Body of pancreas (tissue), 4 donors: ENCODE measurements at regions not wholly inside any gene's neighbourhood (a gene's known extent, or its start where the extent isn't known, plus 50 kb on each side); places are given as distances from the start of the nearest gene placed in this dataset.
A peak's percentile ranks its signal among the peaks of the same experiment; 100 is the strongest.
"Not testable (repeated sequence)": the region's sequence is repeated elsewhere in the genome, so short reads cannot be mapped to it uniquely, and the experiment has no call there.

Experiments
- ATAC-seq: fragments of 150-250 bp; one replicate; pipeline ENCODE4 v1.9.1; 2016
- DNase-seq, 4 donors: peaks; one replicate each; pipeline ENCODE4 v3.0.0-alpha.2; 2019
- H3K27ac ChIP-seq, 4 donors: fragments of 200-600 bp; sonication (generic); 1 replicate in 3 of 4; 2 replicates in 1 of 4; pipeline versions ENCODE4 v1.5.1 to v1.6.1; 2016 to 2019; ENCODE audit warnings: mild to moderate bottlenecking in 1 of 4, mixed read lengths in 1 of 4, moderate library complexity in 1 of 4
- H3K27me3 ChIP-seq, 2 donors: fragments of 200-600 bp; sonication (generic); one replicate each; pipeline ENCODE4 v1.6.0; 2016; ENCODE audit warnings: mild to moderate bottlenecking in 1 of 2
- H3K36me3 ChIP-seq, 2 donors: fragments of 200-600 bp; sonication (generic); replicated peaks in 1 of 2; 2 replicates each; pipeline ENCODE4 v1.5.1; 2016; ENCODE audit warnings: low read depth in 2 of 2; ENCODE audit not compliant: insufficient read depth in 1 of 2
- H3K4me1 ChIP-seq: fragments of 200-600 bp; sonication (generic); one replicate; pipeline ENCODE4 v1.6.0; 2016
- H3K4me3 ChIP-seq, 2 donors: fragments of 200-600 bp; sonication (generic); 1 replicate in 1 of 2; 2 replicates in 1 of 2; pipeline ENCODE4 v1.5.1; 2016 to 2019
- H3K9me3 ChIP-seq, 3 donors: fragments of 200-600 bp; sonication (generic); 1 replicate in 2 of 3; 2 replicates in 1 of 3; pipeline ENCODE4 v1.5.1; 2016
- CTCF ChIP-seq, 7 experiments: fragments of 450-650 bp in 4 of 7; fragments of 200-600 bp in 3 of 7; sonication (generic) in 3 of 7; IDR thresholded peaks; one replicate each; pipeline ENCODE4 v1.5.1; 2016 to 2019; ENCODE audit warnings: antibody characterized with exemption in 7 of 7
- POLR2A ChIP-seq, 3 donors: fragments of 450-650 bp; IDR thresholded peaks; one replicate each; pipeline ENCODE4 v1.6.1; 2016; ENCODE audit warnings: antibody characterized with exemption in 3 of 3, mild to moderate bottlenecking in 2 of 3
- WGBS, 2 donors: methylation state at CpG; one replicate each; pipeline ENCODE4 v1.1.5; 2017; 5-methylcytosine and 5-hydroxymethylcytosine counted together
- intact Hi-C: fragments of 100-400 bp; cut with DNase I; formaldehyde crosslinking; loops from one replicate; pipeline ENCODE4 v1.15.1; 2023

DNA sequence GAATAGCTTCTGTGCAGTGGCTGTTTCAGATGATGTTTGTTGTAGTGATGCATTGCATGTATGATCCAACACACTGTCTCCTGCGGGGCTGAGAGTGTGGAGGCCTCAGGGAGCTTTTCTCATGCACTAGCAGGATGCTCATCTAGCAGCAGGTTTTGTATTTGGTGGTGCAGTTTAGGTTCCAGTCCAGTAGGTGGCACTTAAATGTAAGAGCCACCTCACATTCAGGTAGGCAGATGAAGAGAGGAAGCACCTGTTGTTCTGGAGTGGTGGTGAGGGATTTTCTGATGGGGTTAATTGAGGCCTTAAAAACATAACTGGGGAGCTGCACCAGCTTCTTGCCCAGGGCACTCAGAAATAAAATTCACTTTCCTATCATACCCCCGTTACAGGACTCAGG lies 300.9 kb downstream of the SPIN4 start:
- Histone ChIP-seq H3K27me3 (no peaks in the 10 kb centered on the region), H3K36me3 (no peaks in the 10 kb centered on the region), H3K4me3 (no peak overlapping the region), H3K27ac (no peak overlapping the region), H3K4me1 (no peaks in the 10 kb centered on the region), H3K9me3 (no peaks in the 10 kb centered on the region)
- ATAC-seq (no peak), DNase-seq (peak in 1 of 4 donors; percentile 17)
- intact Hi-C loops: no loop called here
- WGBS, 2 donors: 7 to 14% methylated on average over 1 to 2 of the region's 2 CpGs
- TF ChIP-seq POLR2A (IDR thresholded peaks at IDR 0.05): no peak
- peak in 3 of 7 experiments; percentile 8 to 31 (median 19) for TF ChIP-seq CTCF (IDR thresholded peaks at IDR 0.05)

- TF ChIP-seq POLR2A (IDR thresholded peaks at IDR 0.05): no peak
- TF ChIP-seq CTCF (IDR thresholded peaks at IDR 0.05): no peak
- Histone ChIP-seq H3K27ac (no peak overlapping the region), H3K4me3 (no peak overlapping the region), H3K36me3 (no peaks in the 10 kb centered on the region), H3K4me1 (no peaks in the 10 kb centered on the region), H3K27me3 (no peaks in the 10 kb centered on the region), H3K9me3 (no peaks in the 10 kb centered on the region)
- ATAC-seq (no peak), DNase-seq (no peak)
- intact Hi-C loops: no loop called here
- WGBS, 2 donors: 83% methylated on average over 1 of the region's 2 CpGs; no CpG with 5 or more reads in 1 of the 2 donors
These were observed 318.3 kb downstream of the SPIN4 start for GRCh38 chrX:63032811-63033210.

DNA sequence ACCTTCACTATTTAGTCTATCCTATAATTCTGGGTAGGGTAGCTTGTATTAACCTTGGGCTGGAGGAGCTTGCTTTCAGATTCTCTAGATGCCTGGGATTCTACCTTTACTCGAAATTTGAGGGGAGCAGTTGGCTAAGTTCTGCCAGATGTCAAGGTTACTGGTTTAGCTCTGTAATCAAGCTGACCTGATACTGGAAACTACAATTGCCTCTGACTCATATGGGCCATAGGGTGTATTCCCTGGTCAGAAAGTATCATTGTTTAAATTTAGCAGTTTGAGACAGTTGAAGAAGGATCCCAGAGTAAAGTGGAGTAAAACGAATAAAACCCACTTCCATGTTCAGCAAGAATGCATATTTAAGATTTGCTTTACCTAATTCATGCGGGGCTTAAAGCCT lies 337.6 kb downstream of the SPIN4 start:
- Histone ChIP-seq H3K4me1 (no peaks in the 10 kb centered on the region), H3K27ac (no peak overlapping the region), H3K9me3 (no peaks in the 10 kb centered on the region), H3K27me3 (no peaks in the 10 kb centered on the region), H3K36me3 (no peaks in the 10 kb centered on the region), H3K4me3 (no peak overlapping the region)
- 36 to 44% methylated on average over 3 of the region's 3 CpGs for WGBS, 2 donors
- DNase-seq (no peak), ATAC-seq (no peak)
- TF ChIP-seq CTCF (IDR thresholded peaks at IDR 0.05) (no peak), POLR2A (IDR thresholded peaks at IDR 0.05) (no peak)
- intact Hi-C loops: no loop called here

DNA sequence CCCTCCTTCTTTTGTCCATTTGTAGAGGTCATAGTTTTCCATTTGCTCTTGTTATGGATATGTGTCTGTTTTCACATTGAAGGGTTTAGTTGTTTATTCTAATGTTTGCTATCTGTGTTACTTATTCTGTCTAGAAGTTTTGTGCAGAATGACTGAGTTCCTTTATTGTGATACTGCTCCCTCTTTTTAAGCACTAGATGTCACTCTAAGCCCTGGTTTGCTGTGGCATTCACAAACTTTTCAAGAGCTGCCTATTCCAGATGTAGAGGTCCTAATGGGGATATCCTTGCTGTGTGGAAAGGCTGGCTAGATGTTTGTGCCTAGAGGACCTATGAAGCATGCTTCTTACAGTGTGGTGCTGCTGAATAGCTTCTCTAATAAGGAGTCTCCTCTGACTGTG lies 338.6 kb downstream of the SPIN4 start:
- Histone ChIP-seq H3K4me1 (no peaks in the 10 kb centered on the region), H3K36me3 (no peaks in the 10 kb centered on the region), H3K9me3 (no peaks in the 10 kb centered on the region), H3K27me3 (no peaks in the 10 kb centered on the region), H3K27ac (no peak overlapping the region), H3K4me3 (no peak overlapping the region)
- intact Hi-C loops: no loop called here
- TF ChIP-seq POLR2A (IDR thresholded peaks at IDR 0.05) (no peak), CTCF (IDR thresholded peaks at IDR 0.05) (no peak)
- no peak for ATAC-seq
- DNase-seq: no peak

- DNase-seq, intact Hi-C loops, H3K36me3 ChIP-seq, ATAC-seq, H3K9me3 ChIP-seq, H3K4me1 ChIP-seq, H3K4me3 ChIP-seq, H3K27me3 ChIP-seq, H3K27ac ChIP-seq: not testable (repeated sequence)
- 42 to 50% methylated on average over 1 of the region's 1 CpG for WGBS, 2 donors
These were observed 350.9 kb downstream of the SPIN4 start for GRCh38 chrX:63000196-63000595.
